ENCODE measurements at regions not wholly inside any gene's neighbourhood (a gene's known extent, or its start where the extent isn't known, plus 50 kb on each side); places are given as distances from the start of the nearest gene placed in this dataset.

- H3K27ac ChIP-seq: no peak overlapping the region
- no peak overlapping the region for H3K4me3 ChIP-seq
- no peak for TF ChIP-seq CTCF (IDR thresholded peaks at IDR 0.05)
- DNase-seq (ENCODE audit: low spot score): no peak
Observed at GRCh38 chr7:11952972-11953371, 121.0 kb upstream of the THSD7A start.

- TF ChIP-seq CTCF (IDR thresholded peaks at IDR 0.05): no peak
- DNase-seq (ENCODE audit: low spot score): no peak
- Histone ChIP-seq H3K4me3 (no peak overlapping the region), H3K27ac (no peak overlapping the region)
Observed at GRCh38 chr7:11956991-11957390, 125.0 kb upstream of the THSD7A start.

GRCh38 chr7:11957956-11958355 lies 126.0 kb upstream of the THSD7A start:
- Histone ChIP-seq H3K27ac (no peak overlapping the region), H3K4me3 (no peak overlapping the region)
- no peak for DNase-seq (ENCODE audit: low spot score)
- TF ChIP-seq CTCF (IDR thresholded peaks at IDR 0.05): no peak

- TF ChIP-seq CTCF (IDR thresholded peaks at IDR 0.05): no peak
- no peak overlapping the region for H3K4me3 ChIP-seq
- DNase-seq (ENCODE audit: low spot score): no peak
- H3K27ac ChIP-seq: no peak overlapping the region
Observed at GRCh38 chr7:11959121-11959520, 127.1 kb upstream of the THSD7A start.

- H3K27ac ChIP-seq: no peak overlapping the region
- H3K4me3 ChIP-seq: no peak overlapping the region
- no peak for TF ChIP-seq CTCF (IDR thresholded peaks at IDR 0.05)
- DNase-seq (ENCODE audit: low spot score): no peak
Observed at GRCh38 chr7:11960621-11961020, 128.6 kb upstream of the THSD7A start.

GRCh38 chr7:11969643-11970042 lies 137.6 kb upstream of the THSD7A start:
- H3K27ac ChIP-seq: no peak overlapping the region
- TF ChIP-seq CTCF (IDR thresholded peaks at IDR 0.05): no peak
- no peak for DNase-seq (ENCODE audit: low spot score)
- no peak overlapping the region for H3K4me3 ChIP-seq

GRCh38 chr7:11970132-11970531 lies 138.1 kb upstream of the THSD7A start:
- Histone ChIP-seq H3K27ac (no peak overlapping the region), H3K4me3 (no peak overlapping the region)
- DNase-seq (ENCODE audit: low spot score): no peak
- no peak for TF ChIP-seq CTCF (IDR thresholded peaks at IDR 0.05)

Data from coronary artery (tissue), 2 donors.